ENCODE measurements at regions not wholly inside any gene's neighbourhood (a gene's known extent, or its start where the extent isn't known, plus 50 kb on each side); places are given as distances from the start of the nearest gene placed in this dataset.

DNA sequence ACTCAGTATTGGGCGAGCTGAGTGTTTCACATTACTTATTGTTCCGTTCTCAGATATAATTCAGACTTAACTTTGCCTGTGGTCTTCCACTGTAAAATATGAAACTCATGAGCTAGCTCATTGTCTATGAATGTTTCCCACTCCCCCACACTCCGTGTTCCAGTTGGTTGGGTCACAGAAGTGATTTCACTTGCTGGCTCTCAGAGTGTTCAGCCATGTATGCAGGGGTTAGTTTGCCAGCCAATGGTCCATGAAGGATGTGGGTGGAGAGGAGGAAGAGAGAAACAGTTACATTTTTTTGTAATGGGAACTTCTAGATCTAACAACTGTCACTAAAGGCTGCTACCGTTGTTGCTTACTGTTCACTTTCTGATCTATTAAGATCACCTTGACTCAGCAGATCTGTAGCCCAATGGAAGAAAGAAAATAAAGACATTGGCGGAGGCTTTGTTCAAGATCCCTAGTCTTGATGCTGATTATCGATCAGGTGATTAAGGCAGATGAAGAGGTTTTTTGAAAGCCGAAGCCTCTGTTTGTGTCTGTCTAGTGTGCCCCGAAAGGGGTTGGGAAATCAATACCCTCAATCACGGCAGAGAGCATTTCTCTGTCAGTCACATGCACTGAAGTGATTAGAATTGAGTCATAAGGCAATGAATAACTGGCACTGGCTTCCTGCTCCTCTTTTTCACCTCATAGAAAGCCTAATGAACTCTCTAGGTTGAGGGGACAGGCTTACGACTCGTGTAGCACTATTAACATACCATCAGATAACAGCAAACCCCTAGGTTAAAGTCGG is 279.7 kb upstream of the FIGN start:
- Histone ChIP-seq H3K9ac (ENCODE audit: low read depth in 1 of 2, low read length in 2 of 2) (no peak overlapping the region), H3K27ac (ENCODE audit: low read depth in 2 of 2, low read length in 2 of 2) (no peak overlapping the region), H3K4me1 (ENCODE audit: control insufficient read depth in 2 of 2, insufficient read depth in 2 of 2, low read length in 2 of 2) (no peaks in the 10 kb centered on the region), H3K27me3 (ENCODE audit: control insufficient read depth in 2 of 2, insufficient read depth in 2 of 2, low read length in 2 of 2) (no peaks in the 10 kb centered on the region), H3K4me3 (ENCODE audit: low read length in 2 of 2) (no peak overlapping the region), H3K36me3 (ENCODE audit: control insufficient read depth in 2 of 2, insufficient read depth in 2 of 2, low read length in 2 of 2) (no peaks in the 10 kb centered on the region), H3K9me3 (ENCODE audit: control insufficient read depth in 2 of 2, low read length in 2 of 2) (no peaks in the 10 kb centered on the region)

DNA sequence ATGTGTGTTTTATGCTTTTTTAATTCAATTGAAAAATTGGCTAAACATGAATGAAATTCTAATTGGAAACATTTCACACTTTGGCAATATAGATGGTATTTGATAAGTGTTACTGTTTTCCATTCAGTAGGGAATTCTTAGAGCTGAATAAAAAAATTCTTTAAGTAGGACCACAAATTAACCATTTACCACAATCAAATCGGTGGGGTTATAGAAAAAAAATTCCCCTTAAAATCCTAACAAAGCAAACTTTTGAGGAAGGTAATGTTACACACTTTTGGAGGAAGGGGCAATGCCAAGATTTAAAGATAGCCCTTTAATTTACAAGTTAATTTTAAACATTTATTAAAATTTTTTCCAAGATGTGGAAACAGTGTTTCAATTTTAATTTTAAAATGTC is 279.0 kb upstream of the FIGN start:
- H3K4me3 ChIP-seq (ENCODE audit: low read length in 2 of 2): no peak overlapping the region
- H3K9me3 ChIP-seq (ENCODE audit: control insufficient read depth in 2 of 2, low read length in 2 of 2): no peaks in the 10 kb centered on the region
- H3K27me3 ChIP-seq (ENCODE audit: control insufficient read depth in 2 of 2, insufficient read depth in 2 of 2, low read length in 2 of 2): no peaks in the 10 kb centered on the region
- no peaks in the 10 kb centered on the region for H3K4me1 ChIP-seq (ENCODE audit: control insufficient read depth in 2 of 2, insufficient read depth in 2 of 2, low read length in 2 of 2)
- H3K36me3 ChIP-seq (ENCODE audit: control insufficient read depth in 2 of 2, insufficient read depth in 2 of 2, low read length in 2 of 2): no peaks in the 10 kb centered on the region
- no peak overlapping the region for H3K9ac ChIP-seq (ENCODE audit: low read depth in 1 of 2, low read length in 2 of 2)
- no peak overlapping the region for H3K27ac ChIP-seq (ENCODE audit: low read depth in 2 of 2, low read length in 2 of 2)

DNA sequence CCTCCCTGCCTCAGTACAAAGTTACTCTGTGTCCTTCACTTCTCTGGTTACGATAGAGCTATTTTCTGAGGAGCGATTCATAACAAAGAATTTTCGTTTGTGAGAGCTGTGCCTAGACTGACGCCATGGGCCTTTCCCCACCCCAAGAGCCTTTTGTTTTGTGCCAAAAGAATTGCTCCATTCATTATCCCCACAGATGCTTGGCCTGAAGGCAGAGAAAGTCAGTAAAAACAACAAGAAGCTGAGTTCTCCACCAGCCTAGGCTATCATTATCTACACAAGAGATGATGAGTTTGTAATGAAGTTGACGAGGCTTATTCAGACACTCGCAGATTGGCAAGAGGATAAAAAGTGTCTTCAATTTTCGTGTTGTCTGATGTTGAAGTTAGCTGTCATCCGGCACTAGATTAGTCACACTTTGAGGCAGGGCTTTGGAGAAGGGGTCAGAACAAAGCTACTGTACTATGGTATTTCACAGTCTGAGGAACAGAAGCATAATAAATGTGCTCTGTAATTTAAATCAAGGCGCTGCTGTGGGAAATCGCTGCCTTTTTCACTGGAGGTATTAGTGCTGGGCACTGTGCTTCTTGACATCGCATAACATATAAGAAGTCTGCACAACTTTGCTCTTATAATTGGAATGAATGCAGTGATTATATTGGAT is 278.4 kb upstream of the FIGN start:
- H3K4me3 ChIP-seq (ENCODE audit: low read length in 2 of 2): no peak overlapping the region
- H3K27ac ChIP-seq (ENCODE audit: low read depth in 2 of 2, low read length in 2 of 2): no peak overlapping the region
- no peak overlapping the region for H3K9ac ChIP-seq (ENCODE audit: low read depth in 1 of 2, low read length in 2 of 2)

DNA sequence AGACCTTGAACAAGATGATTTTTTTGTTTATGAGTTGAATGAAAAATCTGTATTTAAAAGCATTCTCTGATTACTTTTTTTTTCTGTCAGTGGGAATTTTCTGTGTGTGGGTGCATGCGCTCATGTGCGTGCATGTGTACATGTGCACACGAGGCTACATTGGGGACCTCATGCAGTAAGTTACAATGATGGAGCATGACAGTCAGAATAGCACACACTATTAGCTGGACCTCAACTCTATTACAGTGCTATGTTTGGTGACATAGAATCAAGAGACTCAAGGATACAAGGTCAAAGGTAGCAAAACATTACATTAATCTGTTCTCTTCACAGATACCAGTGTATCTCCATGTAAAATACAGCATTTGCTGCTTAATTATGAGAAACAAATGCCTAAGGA is 276.8 kb upstream of the FIGN start:
- Histone ChIP-seq H3K27ac (ENCODE audit: low read depth in 2 of 2, low read length in 2 of 2) (no peak overlapping the region), H3K4me1 (ENCODE audit: control insufficient read depth in 2 of 2, insufficient read depth in 2 of 2, low read length in 2 of 2) (no peaks in the 10 kb centered on the region), H3K9me3 (ENCODE audit: control insufficient read depth in 2 of 2, low read length in 2 of 2) (no peaks in the 10 kb centered on the region), H3K36me3 (ENCODE audit: control insufficient read depth in 2 of 2, insufficient read depth in 2 of 2, low read length in 2 of 2) (no peaks in the 10 kb centered on the region), H3K27me3 (ENCODE audit: control insufficient read depth in 2 of 2, insufficient read depth in 2 of 2, low read length in 2 of 2) (no peaks in the 10 kb centered on the region), H3K9ac (ENCODE audit: low read depth in 1 of 2, low read length in 2 of 2) (no peak overlapping the region), H3K4me3 (ENCODE audit: low read length in 2 of 2) (no peak overlapping the region)

More for the DNA sequence above, 278.4 kb upstream of the FIGN start:
- no peaks in the 10 kb centered on the region for H3K9me3 ChIP-seq (ENCODE audit: control insufficient read depth in 2 of 2, low read length in 2 of 2)
- H3K36me3 ChIP-seq (ENCODE audit: control insufficient read depth in 2 of 2, insufficient read depth in 2 of 2, low read length in 2 of 2): no peaks in the 10 kb centered on the region
- no peaks in the 10 kb centered on the region for H3K27me3 ChIP-seq (ENCODE audit: control insufficient read depth in 2 of 2, insufficient read depth in 2 of 2, low read length in 2 of 2)
- no peaks in the 10 kb centered on the region for H3K4me1 ChIP-seq (ENCODE audit: control insufficient read depth in 2 of 2, insufficient read depth in 2 of 2, low read length in 2 of 2)

DNA sequence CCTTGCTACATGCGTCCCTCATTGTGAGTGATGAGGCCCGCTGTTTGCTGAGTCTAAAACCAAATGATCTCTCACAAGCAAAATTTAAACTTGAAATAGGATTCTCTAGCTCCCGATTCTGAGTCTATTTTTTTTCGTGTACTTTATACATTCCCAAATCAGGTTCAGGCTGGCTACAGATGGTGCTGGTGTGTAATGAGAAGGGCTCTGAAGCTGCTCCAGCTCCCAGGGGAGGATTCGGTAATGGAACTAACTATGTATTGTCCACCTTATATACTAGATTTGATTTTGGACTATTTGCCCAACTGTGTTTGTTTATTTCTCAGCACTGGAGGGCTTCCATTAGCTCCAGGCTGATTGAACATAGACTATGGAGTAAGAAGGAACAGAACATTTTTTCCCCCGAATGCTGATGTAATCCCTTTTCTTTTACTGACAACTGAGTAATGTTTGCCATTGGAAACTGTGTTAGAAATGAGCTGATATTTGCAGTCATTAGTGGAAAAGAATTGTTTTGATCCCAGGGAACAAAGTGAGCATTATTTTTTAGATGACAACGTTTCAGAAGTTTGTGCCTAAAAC is 274.0 kb upstream of the FIGN start:
- no peak overlapping the region for H3K27ac ChIP-seq (ENCODE audit: low read depth in 2 of 2, low read length in 2 of 2)
- H3K9me3 ChIP-seq (ENCODE audit: control insufficient read depth in 2 of 2, low read length in 2 of 2): no peaks in the 10 kb centered on the region
- H3K27me3 ChIP-seq (ENCODE audit: control insufficient read depth in 2 of 2, insufficient read depth in 2 of 2, low read length in 2 of 2): no peaks in the 10 kb centered on the region
- H3K9ac ChIP-seq (ENCODE audit: low read depth in 1 of 2, low read length in 2 of 2): no peak overlapping the region
- no peaks in the 10 kb centered on the region for H3K36me3 ChIP-seq (ENCODE audit: control insufficient read depth in 2 of 2, insufficient read depth in 2 of 2, low read length in 2 of 2)
- no peak overlapping the region for H3K4me3 ChIP-seq (ENCODE audit: low read length in 2 of 2)
- H3K4me1 ChIP-seq (ENCODE audit: control insufficient read depth in 2 of 2, insufficient read depth in 2 of 2, low read length in 2 of 2): no peaks in the 10 kb centered on the region

DNA sequence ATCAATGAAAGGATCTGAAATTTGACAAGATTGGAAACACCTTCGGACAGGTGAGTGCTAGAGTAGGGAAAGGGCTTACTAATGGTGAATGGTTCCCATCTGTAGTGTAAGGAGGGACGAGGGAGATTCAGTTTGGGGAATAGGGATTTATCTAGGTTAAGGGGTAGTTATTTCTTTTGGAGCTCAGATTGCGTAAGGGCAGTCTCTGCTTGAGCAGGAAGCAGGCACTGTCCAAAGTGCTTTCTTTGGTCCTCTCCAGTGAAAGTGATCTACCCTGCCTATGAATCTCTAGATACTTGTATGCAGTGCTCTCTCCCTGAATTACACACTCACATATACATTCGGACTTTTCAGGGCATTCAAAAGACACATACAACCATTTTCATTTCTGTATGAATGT is 272.9 kb upstream of the FIGN start:
- H3K4me1 ChIP-seq (ENCODE audit: control insufficient read depth in 2 of 2, insufficient read depth in 2 of 2, low read length in 2 of 2): no peaks in the 10 kb centered on the region
- H3K27me3 ChIP-seq (ENCODE audit: control insufficient read depth in 2 of 2, insufficient read depth in 2 of 2, low read length in 2 of 2): no peaks in the 10 kb centered on the region
- H3K36me3 ChIP-seq (ENCODE audit: control insufficient read depth in 2 of 2, insufficient read depth in 2 of 2, low read length in 2 of 2): no peaks in the 10 kb centered on the region
- no peak overlapping the region for H3K9ac ChIP-seq (ENCODE audit: low read depth in 1 of 2, low read length in 2 of 2)
- no peak overlapping the region for H3K4me3 ChIP-seq (ENCODE audit: low read length in 2 of 2)
- H3K9me3 ChIP-seq (ENCODE audit: control insufficient read depth in 2 of 2, low read length in 2 of 2): no peaks in the 10 kb centered on the region
- no peak overlapping the region for H3K27ac ChIP-seq (ENCODE audit: low read depth in 2 of 2, low read length in 2 of 2)

DNA sequence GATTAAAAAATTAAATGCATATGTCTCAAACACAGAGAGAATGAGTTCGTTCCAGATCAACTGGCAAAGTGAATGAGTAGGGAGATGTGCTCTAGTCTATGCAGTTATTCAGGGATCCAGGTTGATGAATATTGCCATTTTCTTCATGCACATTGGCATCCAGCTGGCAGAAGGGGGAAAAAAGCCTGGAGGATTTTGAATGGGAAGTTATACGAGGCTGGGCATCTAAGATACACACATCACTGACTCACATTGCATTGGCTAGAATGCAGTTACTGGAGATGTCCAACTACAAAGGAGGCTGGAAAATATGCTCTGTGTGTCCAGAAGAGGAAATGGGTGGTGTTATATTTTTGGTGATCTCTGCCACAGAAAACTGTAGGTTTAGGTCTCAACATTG is 270.9 kb upstream of the FIGN start:
- Histone ChIP-seq H3K36me3 (ENCODE audit: control insufficient read depth in 2 of 2, insufficient read depth in 2 of 2, low read length in 2 of 2) (no peaks in the 10 kb centered on the region), H3K9ac (ENCODE audit: low read depth in 1 of 2, low read length in 2 of 2) (no peak overlapping the region), H3K27ac (ENCODE audit: low read depth in 2 of 2, low read length in 2 of 2) (no peak overlapping the region), H3K9me3 (ENCODE audit: control insufficient read depth in 2 of 2, low read length in 2 of 2) (no peaks in the 10 kb centered on the region), H3K4me3 (ENCODE audit: low read length in 2 of 2) (no peak overlapping the region), H3K27me3 (ENCODE audit: control insufficient read depth in 2 of 2, insufficient read depth in 2 of 2, low read length in 2 of 2) (no peaks in the 10 kb centered on the region), H3K4me1 (ENCODE audit: control insufficient read depth in 2 of 2, insufficient read depth in 2 of 2, low read length in 2 of 2) (no peaks in the 10 kb centered on the region)

DNA sequence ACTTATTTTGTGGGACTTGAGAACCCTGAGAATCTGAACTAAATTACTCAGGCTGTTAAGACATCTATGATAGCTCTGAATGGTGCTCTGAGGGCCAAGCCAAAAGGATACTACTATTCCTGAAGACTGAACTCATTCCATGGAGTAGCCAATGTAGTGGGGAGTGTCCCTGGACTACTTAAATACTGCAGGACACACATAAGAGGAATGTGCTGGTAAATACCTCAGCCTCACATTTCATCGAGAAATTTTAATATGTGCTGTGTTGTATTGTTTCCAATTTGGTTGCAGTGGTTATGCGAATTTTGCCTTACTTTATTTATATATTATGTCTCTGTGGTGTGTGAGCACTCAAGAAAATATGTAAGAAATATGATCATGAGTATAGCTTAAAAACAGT is 264.4 kb upstream of the FIGN start:
- Histone ChIP-seq H3K9me3 (ENCODE audit: control insufficient read depth in 2 of 2, low read length in 2 of 2) (no peaks in the 10 kb centered on the region), H3K4me3 (ENCODE audit: low read length in 2 of 2) (no peak overlapping the region), H3K4me1 (ENCODE audit: control insufficient read depth in 2 of 2, insufficient read depth in 2 of 2, low read length in 2 of 2) (no peaks in the 10 kb centered on the region), H3K27ac (ENCODE audit: low read depth in 2 of 2, low read length in 2 of 2) (no peak overlapping the region), H3K36me3 (ENCODE audit: control insufficient read depth in 2 of 2, insufficient read depth in 2 of 2, low read length in 2 of 2) (no peaks in the 10 kb centered on the region), H3K27me3 (ENCODE audit: control insufficient read depth in 2 of 2, insufficient read depth in 2 of 2, low read length in 2 of 2) (no peaks in the 10 kb centered on the region), H3K9ac (ENCODE audit: low read depth in 1 of 2, low read length in 2 of 2) (no peak overlapping the region)

DNA sequence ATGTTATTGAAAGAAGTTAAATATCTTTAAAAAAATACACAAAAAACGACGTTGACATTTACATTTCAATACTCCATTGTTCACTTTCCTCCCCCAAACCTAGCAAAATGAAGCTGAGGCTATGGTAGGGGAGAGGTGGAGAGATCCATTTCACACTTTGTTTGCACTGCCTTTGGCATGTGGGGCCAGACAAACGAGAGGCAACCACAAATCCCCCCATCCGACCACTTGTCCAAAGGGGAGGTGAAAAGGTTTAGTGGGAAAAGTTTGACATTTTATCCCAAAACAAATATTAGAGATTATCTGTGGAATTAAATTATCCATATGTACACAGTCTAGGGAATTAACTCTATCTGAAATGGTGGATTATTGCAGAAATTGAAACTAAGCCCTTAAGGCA is 261.7 kb upstream of the FIGN start:
- H3K27me3 ChIP-seq (ENCODE audit: control insufficient read depth in 2 of 2, insufficient read depth in 2 of 2, low read length in 2 of 2): no peaks in the 10 kb centered on the region
- H3K9ac ChIP-seq (ENCODE audit: low read depth in 1 of 2, low read length in 2 of 2): no peak overlapping the region
- no peaks in the 10 kb centered on the region for H3K9me3 ChIP-seq (ENCODE audit: control insufficient read depth in 2 of 2, low read length in 2 of 2)

DNA sequence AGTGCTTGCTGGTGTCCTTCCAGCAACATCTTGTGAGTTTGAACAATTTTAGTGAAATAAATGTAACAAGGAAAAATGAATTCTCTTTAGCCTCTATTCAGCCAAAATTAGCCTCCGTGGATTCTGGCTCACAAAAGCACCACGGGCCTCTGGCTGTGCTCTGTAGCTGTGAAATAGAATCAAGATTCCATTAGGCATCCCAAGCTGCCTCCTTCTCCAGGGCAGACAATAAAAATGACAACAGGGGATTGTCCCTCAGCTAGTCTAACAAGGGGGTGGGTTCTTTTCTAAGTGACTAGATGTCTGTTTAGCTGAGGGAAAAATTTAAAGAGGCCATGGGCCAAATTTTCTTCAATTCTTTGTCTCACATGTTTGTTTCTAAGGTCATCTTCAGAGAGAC is 254.7 kb upstream of the FIGN start:
- Histone ChIP-seq H3K4me1 (ENCODE audit: control insufficient read depth in 2 of 2, insufficient read depth in 2 of 2, low read length in 2 of 2) (no peaks in the 10 kb centered on the region), H3K9me3 (ENCODE audit: control insufficient read depth in 2 of 2, low read length in 2 of 2) (no peaks in the 10 kb centered on the region), H3K36me3 (ENCODE audit: control insufficient read depth in 2 of 2, insufficient read depth in 2 of 2, low read length in 2 of 2) (no peaks in the 10 kb centered on the region), H3K9ac (ENCODE audit: low read depth in 1 of 2, low read length in 2 of 2) (no peak overlapping the region), H3K27me3 (ENCODE audit: control insufficient read depth in 2 of 2, insufficient read depth in 2 of 2, low read length in 2 of 2) (no peaks in the 10 kb centered on the region), H3K4me3 (ENCODE audit: low read length in 2 of 2) (no peak overlapping the region), H3K27ac (ENCODE audit: low read depth in 2 of 2, low read length in 2 of 2) (no peak overlapping the region)

More for the DNA sequence above, 261.7 kb upstream of the FIGN start:
- Histone ChIP-seq H3K27ac (ENCODE audit: low read depth in 2 of 2, low read length in 2 of 2) (no peak overlapping the region), H3K4me3 (ENCODE audit: low read length in 2 of 2) (no peak overlapping the region), H3K36me3 (ENCODE audit: control insufficient read depth in 2 of 2, insufficient read depth in 2 of 2, low read length in 2 of 2) (no peaks in the 10 kb centered on the region), H3K4me1 (ENCODE audit: control insufficient read depth in 2 of 2, insufficient read depth in 2 of 2, low read length in 2 of 2) (no peaks in the 10 kb centered on the region)
